Liver (tissue), 8 donors: ENCODE measurements at regions not wholly inside any gene's neighbourhood (a gene's known extent, or its start where the extent isn't known, plus 50 kb on each side); places are given as distances from the start of the nearest gene placed in this dataset.

Experiments used
- DNase-seq: peaks from one replicate; pipeline ENCODE4 v3.0.0-alpha.2; 2017; ENCODE audit warnings: low spot score
- H3K27ac ChIP-seq, 2 donors: one replicate each; pipeline ENCODE4 v1.7.0; 2013; ENCODE audit warnings: inconsistent platforms in 2 of 2, low read length in 2 of 2, control low read depth in 1 of 2, low read depth in 1 of 2, mild to moderate bottlenecking in 1 of 2
- H3K27me3 ChIP-seq, 4 donors: one replicate each; pipeline versions ENCODE4 v1.6.1 to v1.7.0; 2013; ENCODE audit warnings: low read length in 3 of 4, inconsistent platforms in 1 of 4, mild to moderate bottlenecking in 1 of 4, moderate library complexity in 1 of 4; ENCODE audit not compliant: control insufficient read depth in 4 of 4, insufficient read depth in 4 of 4
- H3K36me3 ChIP-seq, 4 donors: one replicate each; pipeline versions ENCODE4 v1.6.1 to v1.7.0; 2013; ENCODE audit warnings: low read length in 3 of 4, mild to moderate bottlenecking in 3 of 4, low read depth in 1 of 4, moderate library complexity in 1 of 4; ENCODE audit not compliant: control insufficient read depth in 4 of 4, insufficient read depth in 3 of 4
- H3K4me1 ChIP-seq, 4 donors: one replicate each; pipeline versions ENCODE4 v1.6.1 to v1.7.0; 2013; ENCODE audit warnings: low read length in 3 of 4, mild to moderate bottlenecking in 3 of 4, moderate library complexity in 1 of 4; ENCODE audit not compliant: control insufficient read depth in 4 of 4, insufficient read depth in 4 of 4
- H3K4me3 ChIP-seq, 3 donors: one replicate each; pipeline versions ENCODE4 v1.6.1 to v1.7.0; 2013; ENCODE audit warnings: low read length in 3 of 3, control low read depth in 1 of 3, low read depth in 1 of 3, mild to moderate bottlenecking in 1 of 3
- H3K9ac ChIP-seq, 2 donors: one replicate each; pipeline ENCODE4 v1.7.0; 2013; ENCODE audit warnings: low read length in 2 of 2, mild to moderate bottlenecking in 2 of 2, moderate library complexity in 2 of 2, control low read depth in 1 of 2, low read depth in 1 of 2
- H3K9me3 ChIP-seq, 4 donors: one replicate each; pipeline versions ENCODE4 v1.6.1 to v1.7.0; 2013; ENCODE audit warnings: low read length in 3 of 4; ENCODE audit not compliant: control insufficient read depth in 4 of 4
- EGR1 ChIP-seq, 2 donors: IDR thresholded peaks; 2 replicates each; pipeline ENCODE4 v1.6.1; 2016 to 2018; ENCODE audit warnings: antibody characterized with exemption in 2 of 2, low read depth in 2 of 2
- FOXA1 ChIP-seq: IDR thresholded peaks from 2 replicates; pipeline ENCODE4 v1.6.1; 2016; ENCODE audit warnings: antibody characterized with exemption
- FOXA2 ChIP-seq: IDR thresholded peaks from 2 replicates; pipeline ENCODE4 v1.6.1; 2016; ENCODE audit warnings: antibody characterized with exemption
- GABPA ChIP-seq, 2 donors: IDR thresholded peaks in 1 of 2; conservative IDR thresholded peaks in 1 of 2; 2 replicates each; pipeline ENCODE4 v1.6.1; 2016; ENCODE audit warnings: antibody characterized with exemption in 2 of 2, mild to moderate bottlenecking in 1 of 2, moderate library complexity in 1 of 2
- HNF4A ChIP-seq, 2 donors: conservative IDR thresholded peaks; 2 replicates each; pipeline ENCODE4 v1.6.1; 2016; ENCODE audit warnings: antibody characterized with exemption in 2 of 2, mild to moderate bottlenecking in 2 of 2
- HNF4G ChIP-seq: IDR thresholded peaks from 2 replicates; pipeline ENCODE4 v1.6.1; 2016; ENCODE audit warnings: antibody characterized with exemption
- JUND ChIP-seq, 2 donors: IDR thresholded peaks; 2 replicates each; pipeline ENCODE4 v1.6.1; 2016; ENCODE audit warnings: antibody characterized with exemption in 2 of 2
- NR2F2 ChIP-seq: IDR thresholded peaks from 2 replicates; pipeline ENCODE4 v1.6.1; 2016; ENCODE audit warnings: antibody characterized with exemption
- RXRA ChIP-seq, 2 donors: IDR thresholded peaks; 2 replicates each; pipeline ENCODE4 v1.6.1; 2017 to 2018; ENCODE audit warnings: antibody characterized with exemption in 2 of 2, mild to moderate bottlenecking in 1 of 2
- SP1 ChIP-seq: IDR thresholded peaks from 2 replicates; pipeline ENCODE4 v1.6.1; 2018; ENCODE audit warnings: antibody characterized with exemption, mild to moderate bottlenecking
- TAF1 ChIP-seq: conservative IDR thresholded peaks from 2 replicates; pipeline ENCODE4 v1.6.1; 2016; ENCODE audit warnings: antibody characterized with exemption, mild to moderate bottlenecking
- YY1 ChIP-seq: IDR thresholded peaks from 2 replicates; pipeline ENCODE4 v1.6.1; 2016; ENCODE audit warnings: antibody characterized with exemption, mild to moderate bottlenecking
- WGBS: extraction: QIAGEN DNeasy Blood & Tissue Kit; methylation state at CpG from one replicate; pipeline ENCODE4 v1.1.7; 2013; 5-methylcytosine and 5-hydroxymethylcytosine counted together
- TF ChIP-seq, protein P1 (sequence below): IDR thresholded peaks from 2 replicates; pipeline ENCODE4 v1.6.1; 2016; ENCODE audit warnings: antibody characterized with exemption
- TF ChIP-seq, protein P2 (sequence below): fragments of 150-350 bp; IDR thresholded peaks from 2 replicates; pipeline ENCODE4 v1.5.1; 2017; ENCODE audit warnings: improper control_type of control experiment, low read depth, low read length; ENCODE audit not compliant: missing input control
- TF ChIP-seq, protein P3 (sequence below): IDR thresholded peaks from 2 replicates; pipeline ENCODE4 v1.6.1; 2016; ENCODE audit warnings: antibody characterized with exemption, mild to moderate bottlenecking
- TF ChIP-seq, protein P4 (sequence below): IDR thresholded peaks from 2 replicates; pipeline ENCODE4 v1.6.1; 2016; ENCODE audit warnings: antibody characterized with exemption
- TF ChIP-seq, protein P5 (sequence below): IDR thresholded peaks from 2 replicates; pipeline ENCODE4 v1.6.1; 2016; ENCODE audit warnings: antibody characterized with exemption
- donor health status: healthy.
- donor health status: healthy.
- donor health status: healthy.
- donor health status: healthy.
- donor health status: healthy.

DNA sequence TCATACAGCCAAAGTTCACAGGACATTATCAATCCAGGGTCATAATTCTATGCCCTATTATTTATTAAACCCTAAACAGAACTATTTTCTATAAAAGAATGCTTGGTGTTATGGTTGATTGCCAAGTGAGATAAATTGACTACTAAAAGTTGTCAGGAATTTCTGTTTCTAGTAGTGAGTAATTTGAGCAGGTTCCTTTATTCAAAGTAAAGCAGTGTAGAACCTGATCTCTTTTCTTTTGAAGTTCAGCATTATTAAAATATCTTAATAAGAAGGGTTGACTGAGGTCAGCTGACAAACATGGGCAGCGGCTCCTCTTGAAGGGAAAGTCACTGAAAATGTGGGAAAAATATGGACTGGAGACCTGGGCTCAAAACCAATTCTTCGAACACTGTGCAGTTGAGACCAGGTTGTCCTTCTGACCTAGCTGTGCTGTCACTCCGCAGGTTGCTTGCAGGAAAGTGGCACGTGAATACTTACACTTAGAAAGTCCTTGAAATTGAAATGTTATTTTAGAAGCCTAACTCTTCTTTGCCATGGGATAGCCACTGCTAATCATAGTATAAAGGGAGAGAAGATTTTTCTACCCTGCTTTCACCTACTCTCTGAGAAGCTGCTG, 141.0 kb downstream of the RASSF9 start:
- H3K9ac ChIP-seq = no peak overlapping the region
- no peak for TF ChIP-seq SP1
- no peak for TF ChIP-seq HNF4A (conservative IDR thresholded peaks at IDR 0.05)
- TF ChIP-seq, protein P1, sequence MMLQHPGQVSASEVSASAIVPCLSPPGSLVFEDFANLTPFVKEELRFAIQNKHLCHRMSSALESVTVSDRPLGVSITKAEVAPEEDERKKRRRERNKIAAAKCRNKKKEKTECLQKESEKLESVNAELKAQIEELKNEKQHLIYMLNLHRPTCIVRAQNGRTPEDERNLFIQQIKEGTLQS = no peak
- TF ChIP-seq NR2F2 = no peak
- no peak for TF ChIP-seq HNF4G
- TF ChIP-seq TAF1 = no peak
- TF ChIP-seq, protein P2, sequence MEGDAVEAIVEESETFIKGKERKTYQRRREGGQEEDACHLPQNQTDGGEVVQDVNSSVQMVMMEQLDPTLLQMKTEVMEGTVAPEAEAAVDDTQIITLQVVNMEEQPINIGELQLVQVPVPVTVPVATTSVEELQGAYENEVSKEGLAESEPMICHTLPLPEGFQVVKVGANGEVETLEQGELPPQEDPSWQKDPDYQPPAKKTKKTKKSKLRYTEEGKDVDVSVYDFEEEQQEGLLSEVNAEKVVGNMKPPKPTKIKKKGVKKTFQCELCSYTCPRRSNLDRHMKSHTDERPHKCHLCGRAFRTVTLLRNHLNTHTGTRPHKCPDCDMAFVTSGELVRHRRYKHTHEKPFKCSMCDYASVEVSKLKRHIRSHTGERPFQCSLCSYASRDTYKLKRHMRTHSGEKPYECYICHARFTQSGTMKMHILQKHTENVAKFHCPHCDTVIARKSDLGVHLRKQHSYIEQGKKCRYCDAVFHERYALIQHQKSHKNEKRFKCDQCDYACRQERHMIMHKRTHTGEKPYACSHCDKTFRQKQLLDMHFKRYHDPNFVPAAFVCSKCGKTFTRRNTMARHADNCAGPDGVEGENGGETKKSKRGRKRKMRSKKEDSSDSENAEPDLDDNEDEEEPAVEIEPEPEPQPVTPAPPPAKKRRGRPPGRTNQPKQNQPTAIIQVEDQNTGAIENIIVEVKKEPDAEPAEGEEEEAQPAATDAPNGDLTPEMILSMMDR = no peak
- TF ChIP-seq EGR1 (IDR thresholded peaks at IDR 0.05; ENCODE audit: low read depth in 2 of 2) = no peak
- TF ChIP-seq, protein P3, sequence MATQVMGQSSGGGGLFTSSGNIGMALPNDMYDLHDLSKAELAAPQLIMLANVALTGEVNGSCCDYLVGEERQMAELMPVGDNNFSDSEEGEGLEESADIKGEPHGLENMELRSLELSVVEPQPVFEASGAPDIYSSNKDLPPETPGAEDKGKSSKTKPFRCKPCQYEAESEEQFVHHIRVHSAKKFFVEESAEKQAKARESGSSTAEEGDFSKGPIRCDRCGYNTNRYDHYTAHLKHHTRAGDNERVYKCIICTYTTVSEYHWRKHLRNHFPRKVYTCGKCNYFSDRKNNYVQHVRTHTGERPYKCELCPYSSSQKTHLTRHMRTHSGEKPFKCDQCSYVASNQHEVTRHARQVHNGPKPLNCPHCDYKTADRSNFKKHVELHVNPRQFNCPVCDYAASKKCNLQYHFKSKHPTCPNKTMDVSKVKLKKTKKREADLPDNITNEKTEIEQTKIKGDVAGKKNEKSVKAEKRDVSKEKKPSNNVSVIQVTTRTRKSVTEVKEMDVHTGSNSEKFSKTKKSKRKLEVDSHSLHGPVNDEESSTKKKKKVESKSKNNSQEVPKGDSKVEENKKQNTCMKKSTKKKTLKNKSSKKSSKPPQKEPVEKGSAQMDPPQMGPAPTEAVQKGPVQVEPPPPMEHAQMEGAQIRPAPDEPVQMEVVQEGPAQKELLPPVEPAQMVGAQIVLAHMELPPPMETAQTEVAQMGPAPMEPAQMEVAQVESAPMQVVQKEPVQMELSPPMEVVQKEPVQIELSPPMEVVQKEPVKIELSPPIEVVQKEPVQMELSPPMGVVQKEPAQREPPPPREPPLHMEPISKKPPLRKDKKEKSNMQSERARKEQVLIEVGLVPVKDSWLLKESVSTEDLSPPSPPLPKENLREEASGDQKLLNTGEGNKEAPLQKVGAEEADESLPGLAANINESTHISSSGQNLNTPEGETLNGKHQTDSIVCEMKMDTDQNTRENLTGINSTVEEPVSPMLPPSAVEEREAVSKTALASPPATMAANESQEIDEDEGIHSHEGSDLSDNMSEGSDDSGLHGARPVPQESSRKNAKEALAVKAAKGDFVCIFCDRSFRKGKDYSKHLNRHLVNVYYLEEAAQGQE = no peak
- no peak for TF ChIP-seq JUND (IDR thresholded peaks at IDR 0.05)
- TF ChIP-seq RXRA (IDR thresholded peaks at IDR 0.05) = no peak
- no peak for TF ChIP-seq GABPA (IDR thresholded peaks at IDR 0.05 in 1 of 2, conservative IDR thresholded peaks at IDR 0.05 in 1 of 2)
- TF ChIP-seq YY1 = no peak
- no peak for TF ChIP-seq FOXA1
- no peak for TF ChIP-seq FOXA2
- TF ChIP-seq, protein P4, sequence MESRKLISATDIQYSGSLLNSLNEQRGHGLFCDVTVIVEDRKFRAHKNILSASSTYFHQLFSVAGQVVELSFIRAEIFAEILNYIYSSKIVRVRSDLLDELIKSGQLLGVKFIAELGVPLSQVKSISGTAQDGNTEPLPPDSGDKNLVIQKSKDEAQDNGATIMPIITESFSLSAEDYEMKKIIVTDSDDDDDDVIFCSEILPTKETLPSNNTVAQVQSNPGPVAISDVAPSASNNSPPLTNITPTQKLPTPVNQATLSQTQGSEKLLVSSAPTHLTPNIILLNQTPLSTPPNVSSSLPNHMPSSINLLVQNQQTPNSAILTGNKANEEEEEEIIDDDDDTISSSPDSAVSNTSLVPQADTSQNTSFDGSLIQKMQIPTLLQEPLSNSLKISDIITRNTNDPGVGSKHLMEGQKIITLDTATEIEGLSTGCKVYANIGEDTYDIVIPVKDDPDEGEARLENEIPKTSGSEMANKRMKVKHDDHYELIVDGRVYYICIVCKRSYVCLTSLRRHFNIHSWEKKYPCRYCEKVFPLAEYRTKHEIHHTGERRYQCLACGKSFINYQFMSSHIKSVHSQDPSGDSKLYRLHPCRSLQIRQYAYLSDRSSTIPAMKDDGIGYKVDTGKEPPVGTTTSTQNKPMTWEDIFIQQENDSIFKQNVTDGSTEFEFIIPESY = no peak

DNA sequence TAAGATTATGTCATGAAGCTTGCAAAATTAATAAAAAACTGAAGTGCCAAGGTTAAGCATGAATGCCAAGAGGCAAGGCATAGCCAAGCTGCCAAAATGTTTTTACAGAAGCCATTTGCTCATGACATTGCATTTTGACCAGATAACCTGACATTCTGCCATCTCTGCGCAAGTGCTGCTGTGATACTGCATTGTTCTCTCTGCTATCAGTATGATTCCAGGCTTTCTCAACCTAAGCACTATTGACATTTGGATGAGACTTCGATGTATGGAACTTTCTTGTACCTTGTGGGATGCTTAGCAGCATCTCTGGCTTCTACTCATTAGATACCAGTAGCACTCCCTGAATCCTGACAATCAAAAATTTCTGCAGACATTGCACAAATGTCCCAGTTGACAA, 139.2 kb downstream of the RASSF9 start:
- no peaks in the 10 kb centered on the region for H3K9me3 ChIP-seq
- H3K9ac ChIP-seq = no peak overlapping the region
- H3K36me3 ChIP-seq = no peaks in the 10 kb centered on the region
- WGBS = 77% methylated on average over 2 of the region's 2 CpGs
- no peak for DNase-seq
- no peak overlapping the region for H3K4me3 ChIP-seq
- H3K27ac ChIP-seq = no peak overlapping the region
- no peaks in the 10 kb centered on the region for H3K4me1 ChIP-seq
- no peaks in the 10 kb centered on the region for H3K27me3 ChIP-seq
- TF ChIP-seq EGR1 (IDR thresholded peaks at IDR 0.05; ENCODE audit: low read depth in 2 of 2) (no peak), HNF4G (no peak), NR2F2 (no peak), GABPA (IDR thresholded peaks at IDR 0.05 in 1 of 2, conservative IDR thresholded peaks at IDR 0.05 in 1 of 2) (no peak), YY1 (no peak), RXRA (IDR thresholded peaks at IDR 0.05) (no peak)
- TF ChIP-seq, protein P5, sequence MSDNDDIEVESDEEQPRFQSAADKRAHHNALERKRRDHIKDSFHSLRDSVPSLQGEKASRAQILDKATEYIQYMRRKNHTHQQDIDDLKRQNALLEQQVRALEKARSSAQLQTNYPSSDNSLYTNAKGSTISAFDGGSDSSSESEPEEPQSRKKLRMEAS = no peak
- TF ChIP-seq, protein P3 = no peak
- TF ChIP-seq, protein P1 = no peak
- TF ChIP-seq, protein P2 = no peak

More for the DNA sequence above, 141.0 kb downstream of the RASSF9 start:
- WGBS = 71% methylated on average over 4 of the region's 4 CpGs
- Histone ChIP-seq H3K27me3 (no peaks in the 10 kb centered on the region), H3K4me1 (no peaks in the 10 kb centered on the region), H3K9me3 (no peaks in the 10 kb centered on the region), H3K36me3 (no peaks in the 10 kb centered on the region), H3K27ac (no peak overlapping the region), H3K4me3 (no peak overlapping the region)
- no peak for DNase-seq
